ENCODE measurements at regions not wholly inside any gene's neighbourhood (a gene's known extent, or its start where the extent isn't known, plus 50 kb on each side); places are given as distances from the start of the nearest gene placed in this dataset.
A peak's percentile ranks its signal among the peaks of the same experiment; 100 is the strongest.

GRCh38 chr13:76461999-76462398 is 424.2 kb downstream of the KCTD12 start:
- no peaks in the 10 kb centered on the region for H3K36me3 ChIP-seq (ENCODE audit: control insufficient read depth in 2 of 3, insufficient read depth in 3 of 3, low read length in 3 of 3)
- TF ChIP-seq CTCF (IDR thresholded peaks at IDR 0.05; ENCODE audit: borderline replicate concordance, extremely low read depth, insufficient read depth) = no peak
- intact Hi-C loops (cut with DNase I) = no loop called here
- no peaks in the 10 kb centered on the region for H3K4me1 ChIP-seq (ENCODE audit: control insufficient read depth in 2 of 3, insufficient read depth in 2 of 3, low read depth in 1 of 3, low read length in 3 of 3)
- no peaks in the 10 kb centered on the region for H3K27me3 ChIP-seq (ENCODE audit: control insufficient read depth, insufficient read depth, low read length)
- no peak overlapping the region for H3K4me3 ChIP-seq (ENCODE audit: low read length in 3 of 3)
- H3K9ac ChIP-seq (ENCODE audit: low read length in 3 of 3) = no peak overlapping the region
- no peak for DNase-seq
- no peak overlapping the region for H3K27ac ChIP-seq (ENCODE audit: low read depth in 2 of 2, low read length in 2 of 2)
- FAIRE-seq = no peak
- H3K9me3 ChIP-seq (ENCODE audit: control insufficient read depth in 2 of 3, insufficient read depth in 1 of 3, low read length in 3 of 3) = no peaks in the 10 kb centered on the region

GRCh38 chr13:76461484-76461883 is 424.7 kb downstream of the KCTD12 start:
- no peak overlapping the region for H3K9ac ChIP-seq (ENCODE audit: low read length in 3 of 3)
- DNase-seq = no peak

GRCh38 chr13:76459863-76460262 is 426.3 kb downstream of the KCTD12 start:
- H3K27me3 ChIP-seq (ENCODE audit: control insufficient read depth, insufficient read depth, low read length) = no peaks in the 10 kb centered on the region
- no peak for TF ChIP-seq CTCF (IDR thresholded peaks at IDR 0.05; ENCODE audit: borderline replicate concordance, extremely low read depth, insufficient read depth)
- intact Hi-C loops (cut with DNase I) = no loop called here
- H3K9me3 ChIP-seq (ENCODE audit: control insufficient read depth in 2 of 3, insufficient read depth in 1 of 3, low read length in 3 of 3) = no peaks in the 10 kb centered on the region
- no peaks in the 10 kb centered on the region for H3K4me1 ChIP-seq (ENCODE audit: control insufficient read depth in 2 of 3, insufficient read depth in 2 of 3, low read depth in 1 of 3, low read length in 3 of 3)
- H3K9ac ChIP-seq (ENCODE audit: low read length in 3 of 3) = no peak overlapping the region
- DNase-seq = no peak
- no peak overlapping the region for H3K27ac ChIP-seq (ENCODE audit: low read depth in 2 of 2, low read length in 2 of 2)
- H3K4me3 ChIP-seq (ENCODE audit: low read length in 3 of 3) = no peak overlapping the region
- no peak for FAIRE-seq
- no peaks in the 10 kb centered on the region for H3K36me3 ChIP-seq (ENCODE audit: control insufficient read depth in 2 of 3, insufficient read depth in 3 of 3, low read length in 3 of 3)

More at GRCh38 chr13:76461484-76461883, 424.7 kb downstream of the KCTD12 start:
- Histone ChIP-seq H3K4me3 (ENCODE audit: low read length in 3 of 3) (no peak overlapping the region), H3K9me3 (ENCODE audit: control insufficient read depth in 2 of 3, insufficient read depth in 1 of 3, low read length in 3 of 3) (no peaks in the 10 kb centered on the region), H3K27ac (ENCODE audit: low read depth in 2 of 2, low read length in 2 of 2) (no peak overlapping the region), H3K27me3 (ENCODE audit: control insufficient read depth, insufficient read depth, low read length) (no peaks in the 10 kb centered on the region), H3K4me1 (ENCODE audit: control insufficient read depth in 2 of 3, insufficient read depth in 2 of 3, low read depth in 1 of 3, low read length in 3 of 3) (no peaks in the 10 kb centered on the region), H3K36me3 (ENCODE audit: control insufficient read depth in 2 of 3, insufficient read depth in 3 of 3, low read length in 3 of 3) (no peaks in the 10 kb centered on the region)
- intact Hi-C loops (cut with DNase I) = no loop called here
- TF ChIP-seq CTCF (IDR thresholded peaks at IDR 0.05; ENCODE audit: borderline replicate concordance, extremely low read depth, insufficient read depth) = no peak
- no peak for FAIRE-seq

GRCh38 chr13:76455960-76456359 is 430.2 kb downstream of the KCTD12 start:
- intact Hi-C loops (cut with DNase I) = no loop called here
- peak in 3 of 5 donors; percentile 25 to 69 (median 68) for DNase-seq
- TF ChIP-seq CTCF (IDR thresholded peaks at IDR 0.05; ENCODE audit: borderline replicate concordance, extremely low read depth, insufficient read depth) = no peak
- H3K9ac ChIP-seq (ENCODE audit: low read length in 3 of 3) = no peak overlapping the region
- H3K4me1 ChIP-seq (ENCODE audit: control insufficient read depth in 2 of 3, insufficient read depth in 2 of 3, low read depth in 1 of 3, low read length in 3 of 3) = no peaks in the 10 kb centered on the region
- no peak overlapping the region for H3K4me3 ChIP-seq (ENCODE audit: low read length in 3 of 3)
- peaks cover 0 to 18% (median 0%) of the 10 kb centered on the region in 3 donors for H3K9me3 ChIP-seq (ENCODE audit: control insufficient read depth in 2 of 3, insufficient read depth in 1 of 3, low read length in 3 of 3)
- no peaks in the 10 kb centered on the region for H3K36me3 ChIP-seq (ENCODE audit: control insufficient read depth in 2 of 3, insufficient read depth in 3 of 3, low read length in 3 of 3)
- no peak for FAIRE-seq
- no peaks in the 10 kb centered on the region for H3K27me3 ChIP-seq (ENCODE audit: control insufficient read depth, insufficient read depth, low read length)
- no peak overlapping the region for H3K27ac ChIP-seq (ENCODE audit: low read depth in 2 of 2, low read length in 2 of 2)

All from kidney (tissue), 13 donors.